BJ (cell line): ENCODE measurements at regions not wholly inside any gene's neighbourhood (a gene's known extent, or its start where the extent isn't known, plus 50 kb on each side); places are given as distances from the start of the nearest gene placed in this dataset.

Source experiments
- CTCF ChIA-PET: fragments of 350-600 bp; formaldehyde crosslinking; extraction: SDS; loops from one replicate; lab custom pipeline; 2021; ENCODE audit warnings: antibody characterized with exemption, inconsistent platforms; lab: Yijun Ruan, JAX
- POLR2A ChIA-PET: fragments of 300-600 bp; sonication (Branson Sonifier 250); formaldehyde crosslinking; extraction: SDS; loops from one replicate; lab custom pipeline; 2021; ENCODE audit warnings: antibody characterized with exemption; lab: Charles Lee
- DNase-seq: peaks from one replicate; pipeline ENCODE4 v3.0.0-alpha.2; 2011; ENCODE audit warnings: low read depth
- H3K27me3 ChIP-seq: 2 replicates; pipeline ENCODE4 v1.6.0; 2011; ENCODE audit warnings: low read length; ENCODE audit not compliant: control insufficient read depth, insufficient read depth
- H3K36me3 ChIP-seq: 2 replicates; pipeline ENCODE4 v1.5.1; 2011; ENCODE audit warnings: low read length; ENCODE audit not compliant: control insufficient read depth, insufficient read depth
- H3K4me3 ChIP-seq: 2 replicates; pipeline ENCODE4 v1.5.1; 2011; ENCODE audit warnings: low read depth, mild to moderate bottlenecking, control low read depth, low read length
- CTCF ChIP-seq: IDR thresholded peaks from 2 replicates; pipeline ENCODE4 v1.5.1; 2011; ENCODE audit warnings: low read depth, mild to moderate bottlenecking, control low read depth, inconsistent platforms, low read length, moderate library complexity; ENCODE audit not compliant: insufficient read depth

- CTCF ChIA-PET: no interaction called here
- POLR2A ChIA-PET: no interaction called here
- Histone ChIP-seq H3K36me3 (no peaks in the 10 kb centered on the region), H3K4me3 (no peak overlapping the region), H3K27me3 (no peaks in the 10 kb centered on the region)
- no peak for DNase-seq
- no peak for TF ChIP-seq CTCF
These were observed 248.9 kb downstream of the SLC7A11 start for GRCh38 chr4:137993232-137993631.

GRCh38 chr4:137981277-137981676, 260.9 kb downstream of the SLC7A11 start:
- no peak for DNase-seq
- TF ChIP-seq CTCF: peak; percentile 17; the same call in 1 of the 2 replicates

GRCh38 chr4:137980641-137981040, 261.5 kb downstream of the SLC7A11 start:
- no peak for DNase-seq
- Histone ChIP-seq H3K4me3 (no peak overlapping the region), H3K27me3 (no peaks in the 10 kb centered on the region), H3K36me3 (no peaks in the 10 kb centered on the region)
- POLR2A ChIA-PET: no interaction called here
- no peak for TF ChIP-seq CTCF
- CTCF ChIA-PET: no interaction called here

More at GRCh38 chr4:137981277-137981676, 260.9 kb downstream of the SLC7A11 start:
- POLR2A ChIA-PET: no interaction called here
- H3K4me3 ChIP-seq: no peak overlapping the region
- no peaks in the 10 kb centered on the region for H3K27me3 ChIP-seq
- CTCF ChIA-PET: no interaction called here
- H3K36me3 ChIP-seq: no peaks in the 10 kb centered on the region

GRCh38 chr4:137979938-137980337, 262.2 kb downstream of the SLC7A11 start:
- Histone ChIP-seq H3K4me3 (no peak overlapping the region), H3K36me3 (no peaks in the 10 kb centered on the region), H3K27me3 (no peaks in the 10 kb centered on the region)
- POLR2A ChIA-PET: no interaction called here
- no peak for DNase-seq
- CTCF ChIA-PET: no interaction called here
- TF ChIP-seq CTCF: no peak

GRCh38 chr4:137968956-137969678, 273.0 kb downstream of the SLC7A11 start:
- no peak for DNase-seq
- POLR2A ChIA-PET: no interaction called here
- no peak for TF ChIP-seq CTCF
- Histone ChIP-seq H3K27me3 (no peaks in the 10 kb centered on the region), H3K36me3 (no peaks in the 10 kb centered on the region), H3K4me3 (no peak overlapping the region)
- CTCF ChIA-PET: interaction anchor here (0.5 to 2.1 kb wide), 2 partner anchors 8 to 13 kb away, joined by 3 to 5 read pairs; no protein-coding TSS in a partner anchor
